H1 (cell line): ENCODE measurements at regions not wholly inside any gene's neighbourhood (a gene's known extent, or its start where the extent isn't known, plus 50 kb on each side); places are given as distances from the start of the nearest gene placed in this dataset.

Source experiments
- CTCF ChIA-PET: fragments of 300-600 bp; sonication (Branson Sonifier 250); formaldehyde crosslinking; loops from one replicate; lab custom pipeline; 2021; ENCODE audit not compliant: partially characterized antibody; lab: Charles Lee
- POLR2A ChIA-PET: fragments of 300-600 bp; sonication (Branson Sonifier 250); formaldehyde crosslinking; loops from one replicate; lab custom pipeline; 2021; ENCODE audit warnings: inconsistent platforms; ENCODE audit not compliant: partially characterized antibody; lab: Charles Lee
- DNase-seq, 2 experiments: peaks; one replicate each; pipeline versions ENCODE4 v3.0.0 to v3.0.0-alpha.2; 2010 to 2022; ENCODE audit warnings: low spot score in 2 of 2, low read depth in 1 of 2, mixed read lengths in 1 of 2
- FAIRE-seq: peaks from 2 replicates; lab custom pipeline; 2011; peaks lifted over from hg19 to GRCh38; lab: Jason Lieb, UNC
- H2AFZ ChIP-seq: 2 replicates; pipeline ENCODE4 v1.8.1; 2012; ENCODE audit warnings: low read length, inconsistent platforms
- H2AK5ac ChIP-seq: 2 replicates; pipeline ENCODE4 v1.6.1; 2013; ENCODE audit warnings: low read depth, low read length
- H2BK120ac ChIP-seq: replicated peaks from 2 replicates; pipeline ENCODE3; 2013; ENCODE audit warnings: low read depth, low read length, inconsistent platforms
- H2BK12ac ChIP-seq: 2 replicates; pipeline ENCODE4 v1.6.1; 2013; ENCODE audit warnings: low read depth, low read length
- H2BK15ac ChIP-seq: 2 replicates; pipeline ENCODE4 v1.6.1; 2013; ENCODE audit warnings: low read length
- H2BK20ac ChIP-seq: 2 replicates; pipeline ENCODE4 v1.6.1; 2013; ENCODE audit warnings: low read length
- H2BK5ac ChIP-seq: 2 replicates; pipeline ENCODE4 v1.6.1; 2013; ENCODE audit warnings: low read depth, low read length
- H3K14ac ChIP-seq: 2 replicates; pipeline ENCODE4 v1.6.1; 2013; ENCODE audit warnings: inconsistent platforms; ENCODE audit not compliant: insufficient read length
- H3K18ac ChIP-seq: 2 replicates; pipeline ENCODE4 v1.6.1; 2013; ENCODE audit warnings: low read length; ENCODE audit errors: extremely low read depth
- H3K23ac ChIP-seq: 2 replicates; pipeline ENCODE4 v1.6.1; 2013; ENCODE audit warnings: inconsistent platforms; ENCODE audit not compliant: insufficient read length
- H3K23me2 ChIP-seq: 2 replicates; pipeline ENCODE4 v1.6.1; 2013; ENCODE audit warnings: low read depth, low read length
- H3K27ac ChIP-seq: 2 replicates; pipeline ENCODE4 v1.6.1; 2011; ENCODE audit warnings: low read depth, low read length, inconsistent platforms
- H3K27me3 ChIP-seq, 4 experiments: replicated peaks in 1 of 4; 1 replicate in 1 of 4; 2 replicates in 3 of 4; pipeline versions ENCODE4 v1.6.1 to v1.8.1; 2011 to 2013; ENCODE audit warnings: low read length in 3 of 4, mild to moderate bottlenecking in 3 of 4, inconsistent platforms in 2 of 4, mixed read lengths in 2 of 4, moderate library complexity in 1 of 4; ENCODE audit not compliant: control insufficient read depth in 3 of 4, insufficient read depth in 3 of 4; ENCODE audit errors: extremely low read depth in 1 of 4
- H3K36me3 ChIP-seq, 4 experiments: 2 replicates each; pipeline versions ENCODE4 v1.6.1 to v1.8.1; 2011 to 2013; ENCODE audit warnings: mild to moderate bottlenecking in 4 of 4, low read length in 3 of 4, moderate library complexity in 2 of 4, control low read depth in 1 of 4, inconsistent platforms in 1 of 4; ENCODE audit not compliant: insufficient read depth in 4 of 4, control insufficient read depth in 2 of 4
- H3K4ac ChIP-seq: replicated peaks from 2 replicates; pipeline ENCODE3; 2013; ENCODE audit warnings: low read length, low read depth, mixed read lengths, inconsistent platforms; ENCODE audit not compliant: insufficient read length
- H3K4me1 ChIP-seq, 4 experiments: replicated peaks in 1 of 4; 1 replicate in 1 of 4; 2 replicates in 3 of 4; pipeline versions ENCODE4 v1.6.1 to v1.8.1; 2011 to 2013; ENCODE audit warnings: low read length in 3 of 4, inconsistent platforms in 2 of 4, mixed read lengths in 1 of 4; ENCODE audit not compliant: insufficient read depth in 4 of 4, control insufficient read depth in 3 of 4
- H3K4me2 ChIP-seq, 2 experiments: 2 replicates each; pipeline versions ENCODE4 v1.6.1 to v1.8.1; 2011 to 2013; ENCODE audit warnings: low read depth in 2 of 2, low read length in 2 of 2, control low read depth in 1 of 2, inconsistent platforms in 1 of 2, mild to moderate bottlenecking in 1 of 2; ENCODE audit not compliant: insufficient read depth in 1 of 2
- H3K4me3 ChIP-seq, 4 experiments: fragments of 200-600, 300-600 bp in 1 of 4; sonication (generic), shearing (Covaris generic), sonication (Bioruptor Twin) in 1 of 4; 2 replicates each; pipeline versions ENCODE4 v1.5.1 to v1.8.1; 2011 to 2016; ENCODE audit warnings: low read length in 4 of 4, low read depth in 3 of 4, control low read depth in 2 of 4, inconsistent platforms in 2 of 4, mild to moderate bottlenecking in 2 of 4, mixed read lengths in 1 of 4, moderate library complexity in 1 of 4; ENCODE audit not compliant: insufficient read depth in 2 of 4; ENCODE audit errors: extremely low read depth in 1 of 4
- H3K56ac ChIP-seq: replicated peaks from 2 replicates; pipeline ENCODE3; 2013; ENCODE audit warnings: low read depth, mild to moderate bottlenecking, mixed read lengths, low read length, inconsistent platforms; ENCODE audit not compliant: insufficient read length
- H3K79me1 ChIP-seq: 2 replicates; pipeline ENCODE4 v1.6.1; 2013; ENCODE audit warnings: low read depth, low read length, control low read depth
- H3K79me2 ChIP-seq, 2 experiments: 2 replicates each; pipeline versions ENCODE4 v1.6.1 to v1.8.1; 2012 to 2013; ENCODE audit warnings: low read length in 2 of 2, mild to moderate bottlenecking in 2 of 2, inconsistent platforms in 1 of 2; ENCODE audit not compliant: insufficient read depth in 2 of 2, control insufficient read depth in 1 of 2
- H3K9ac ChIP-seq, 4 experiments: replicated peaks in 1 of 4; 1 replicate in 1 of 4; 2 replicates in 3 of 4; pipeline versions ENCODE4 v1.6.1 to v1.8.1; 2011 to 2013; ENCODE audit warnings: low read depth in 3 of 4, low read length in 3 of 4, control low read depth in 2 of 4, mild to moderate bottlenecking in 2 of 4, moderate library complexity in 2 of 4, inconsistent platforms in 1 of 4; ENCODE audit errors: extremely low read depth in 1 of 4
- H3K9me3 ChIP-seq, 2 experiments: 2 replicates each; pipeline versions ENCODE4 v1.6.1 to v1.8.1; 2012 to 2013; ENCODE audit warnings: mild to moderate bottlenecking in 2 of 2, moderate library complexity in 2 of 2, control low read depth in 1 of 2, inconsistent platforms in 1 of 2, low read depth in 1 of 2, low read length in 1 of 2, mixed read lengths in 1 of 2; ENCODE audit not compliant: insufficient read depth in 2 of 2
- H4K20me1 ChIP-seq, 2 experiments: replicated peaks in 1 of 2; 2 replicates each; pipeline versions ENCODE3 to v1.8.1; 2011 to 2013; ENCODE audit warnings: inconsistent platforms in 2 of 2, low read length in 2 of 2, mild to moderate bottlenecking in 1 of 2; ENCODE audit not compliant: insufficient read depth in 2 of 2, control insufficient read depth in 1 of 2
- H4K5ac ChIP-seq: 2 replicates; pipeline ENCODE4 v1.6.1; 2013; ENCODE audit warnings: low read length, low read depth, mixed read lengths, inconsistent platforms; ENCODE audit not compliant: insufficient read length
- H4K8ac ChIP-seq: 2 replicates; pipeline ENCODE4 v1.8.0; 2013; ENCODE audit warnings: mild to moderate bottlenecking, moderate library complexity, low read length, inconsistent platforms; ENCODE audit not compliant: insufficient read depth; ENCODE audit errors: extremely low read depth
- H4K91ac ChIP-seq: replicated peaks from 2 replicates; pipeline ENCODE3; 2013; ENCODE audit warnings: low read length, mixed read lengths, inconsistent platforms; ENCODE audit not compliant: insufficient read length
- JUN ChIP-seq: IDR thresholded peaks from 2 replicates; pipeline ENCODE4 v1.6.1; 2011; ENCODE audit warnings: low read depth, mild to moderate bottlenecking, improper control_type of control experiment, low read length
- POU5F1 ChIP-seq: IDR thresholded peaks from 2 replicates; pipeline ENCODE4 v1.6.1; 2011; ENCODE audit warnings: low read depth, mild to moderate bottlenecking, low read length, moderate library complexity
- RFX5 ChIP-seq: IDR thresholded peaks from 2 replicates; pipeline ENCODE4 v1.6.1; 2011; ENCODE audit warnings: low read depth, low read length, improper control_type of control experiment, borderline replicate concordance
- RNF2 ChIP-seq: fragments of 200-900, 300-1000 bp; sonication (generic); IDR thresholded peaks from 2 replicates; pipeline ENCODE4 v1.7.1; 2016; ENCODE audit warnings: borderline replicate concordance, low read depth, mild to moderate bottlenecking, antibody characterized with exemption, low read length; ENCODE audit not compliant: poor library complexity, severe bottlenecking; ENCODE audit errors: missing control alignments
- RXRA ChIP-seq: IDR thresholded peaks from 2 replicates; pipeline ENCODE4 v1.6.1; 2011; ENCODE audit warnings: low read depth, mild to moderate bottlenecking, low read length, moderate library complexity; ENCODE audit not compliant: insufficient read depth
- SIN3A ChIP-seq, 2 experiments: IDR thresholded peaks in 1 of 2; conservative IDR thresholded peaks in 1 of 2; 2 replicates each; pipeline ENCODE4 v1.6.1; 2011 to 2012; ENCODE audit warnings: low read length in 2 of 2, improper control_type of control experiment in 1 of 2, low read depth in 1 of 2, mild to moderate bottlenecking in 1 of 2
- SUZ12 ChIP-seq: fragments of 200-600 bp; sonication (generic); IDR thresholded peaks from 2 replicates; pipeline ENCODE4 v1.6.1; 2012; ENCODE audit warnings: mild to moderate bottlenecking, inconsistent platforms, low read length, moderate library complexity, mixed read lengths
- WGBS, 2 experiments: shearing (Covaris generic) in 1 of 2; methylation state at CpG; one replicate each; pipeline versions ENCODE4 v1.1.6 to v1.1.7; 2013 to 2015; ENCODE audit warnings: low lambda C conversion rate in 2 of 2, mixed read lengths in 2 of 2, inconsistent platforms in 1 of 2, low coverage in 1 of 2, missing lambda C conversion rate in 1 of 2; ENCODE audit not compliant: insufficient replicate concordance in 2 of 2, insufficient coverage in 1 of 2, insufficient read length in 1 of 2; ENCODE audit errors: extremely low coverage in 1 of 2, missing lambda C conversion rate in 1 of 2; 5-methylcytosine and 5-hydroxymethylcytosine counted together
- TF ChIP-seq, protein P1 (sequence below): IDR thresholded peaks from 2 replicates; pipeline ENCODE4 v1.6.1; 2012; ENCODE audit warnings: inconsistent platforms

DNA sequence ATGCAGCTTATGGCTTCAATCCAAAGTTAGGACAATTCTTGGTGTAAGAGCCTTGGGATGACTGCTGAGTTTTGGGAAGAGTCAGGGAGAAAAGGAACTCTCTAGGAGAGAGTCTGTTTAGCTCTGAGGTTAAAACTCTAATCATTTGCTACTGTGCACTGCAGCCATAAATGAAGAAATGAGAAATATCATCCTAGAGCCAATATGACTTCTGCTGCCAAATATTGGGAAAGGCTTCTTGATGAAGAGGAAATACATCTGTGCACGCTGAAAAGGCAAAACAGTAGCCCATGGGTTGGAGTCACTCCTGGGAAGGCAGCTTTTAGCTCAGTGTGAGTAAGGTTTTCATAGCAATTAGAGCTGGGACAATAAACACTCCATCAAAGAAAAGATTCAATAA is 308.8 kb downstream of the SFMBT2 start:
- Histone ChIP-seq H2BK20ac (no peak overlapping the region), H4K91ac (no peak overlapping the region), H4K20me1 (peaks cover 0 to 4% of the 10 kb centered on the region in 2 experiments), H3K9ac (no peak overlapping the region), H2BK5ac (no peak overlapping the region), H3K4me3 (no peak overlapping the region), H2BK12ac (no peak overlapping the region), H3K4ac (no peak overlapping the region), H3K27me3 (no peaks in the 10 kb centered on the region), H3K23ac (no peak overlapping the region), H4K8ac (no peak overlapping the region), H3K14ac (no peak overlapping the region), H2BK15ac (no peak overlapping the region), H3K79me2 (no peaks in the 10 kb centered on the region), H3K79me1 (no peaks in the 10 kb centered on the region), H3K36me3 (no peaks in the 10 kb centered on the region), H2BK120ac (no peak overlapping the region), H3K23me2 (peaks cover 6% of the 10 kb centered on the region; the same call in 1 of the 2 replicates), H2AFZ (no peak overlapping the region), H2AK5ac (no peak overlapping the region), H3K4me1 (no peaks in the 10 kb centered on the region), H3K4me2 (no peak overlapping the region), H3K27ac (no peak overlapping the region), H3K18ac (no peak overlapping the region), H4K5ac (no peak overlapping the region), H3K9me3 (no peaks in the 10 kb centered on the region; a peak in 1 of 4 replicates), H3K56ac (no peak overlapping the region)
- ChIA-PET POLR2A (no interaction called here), CTCF (interaction anchor here (0.6 to 2.5 kb wide), 8 partner anchors 9 to 521 kb away, joined by 3 to 12 read pairs (median 4); no protein-coding TSS in a partner anchor)
- DNase-seq = no peak
- no peak for FAIRE-seq
- TF ChIP-seq RFX5 (no peak), JUN (no peak), SUZ12 (no peak), SIN3A (conservative IDR thresholded peaks at IDR 0.05 in 1 of 2, IDR thresholded peaks at IDR 0.05 in 1 of 2; ENCODE audit: low read depth in 1 of 2, low read length in 2 of 2) (no peak), POU5F1 (no peak), RXRA (no peak), RNF2 (no peak)
- TF ChIP-seq, protein P1, sequence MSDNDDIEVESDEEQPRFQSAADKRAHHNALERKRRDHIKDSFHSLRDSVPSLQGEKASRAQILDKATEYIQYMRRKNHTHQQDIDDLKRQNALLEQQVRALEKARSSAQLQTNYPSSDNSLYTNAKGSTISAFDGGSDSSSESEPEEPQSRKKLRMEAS = no peak
- WGBS, 2 experiments = 100% methylated on average over 1 of the region's 1 CpG; no CpG with 5 or more reads in 1 of the 2 experiments
